SK-N-SH (cell line): ENCODE measurements at regions not wholly inside any gene's neighbourhood (a gene's known extent, or its start where the extent isn't known, plus 50 kb on each side); places are given as distances from the start of the nearest gene placed in this dataset.

Source experiments
- YY1 ChIP-seq: IDR thresholded peaks from 2 replicates; pipeline ENCODE4 v1.4.0; 2012; ENCODE audit warnings: low read depth, mild to moderate bottlenecking
- TF ChIP-seq, protein P1 (sequence below): fragments of 200-600 bp; sonication (generic); IDR thresholded peaks from 2 replicates; pipeline ENCODE4 v1.6.1; 2017; ENCODE audit warnings: antibody characterized with exemption, mild to moderate bottlenecking, moderate library complexity
- TF ChIP-seq, protein P2 (sequence below): IDR thresholded peaks from 2 replicates; pipeline ENCODE4 v1.4.0; 2012; ENCODE audit warnings: low read depth

GRCh38 chr5:118253225-118254061 is 734.9 kb downstream of the DTWD2 start:
- TF ChIP-seq YY1: no peak
- TF ChIP-seq, protein P1, sequence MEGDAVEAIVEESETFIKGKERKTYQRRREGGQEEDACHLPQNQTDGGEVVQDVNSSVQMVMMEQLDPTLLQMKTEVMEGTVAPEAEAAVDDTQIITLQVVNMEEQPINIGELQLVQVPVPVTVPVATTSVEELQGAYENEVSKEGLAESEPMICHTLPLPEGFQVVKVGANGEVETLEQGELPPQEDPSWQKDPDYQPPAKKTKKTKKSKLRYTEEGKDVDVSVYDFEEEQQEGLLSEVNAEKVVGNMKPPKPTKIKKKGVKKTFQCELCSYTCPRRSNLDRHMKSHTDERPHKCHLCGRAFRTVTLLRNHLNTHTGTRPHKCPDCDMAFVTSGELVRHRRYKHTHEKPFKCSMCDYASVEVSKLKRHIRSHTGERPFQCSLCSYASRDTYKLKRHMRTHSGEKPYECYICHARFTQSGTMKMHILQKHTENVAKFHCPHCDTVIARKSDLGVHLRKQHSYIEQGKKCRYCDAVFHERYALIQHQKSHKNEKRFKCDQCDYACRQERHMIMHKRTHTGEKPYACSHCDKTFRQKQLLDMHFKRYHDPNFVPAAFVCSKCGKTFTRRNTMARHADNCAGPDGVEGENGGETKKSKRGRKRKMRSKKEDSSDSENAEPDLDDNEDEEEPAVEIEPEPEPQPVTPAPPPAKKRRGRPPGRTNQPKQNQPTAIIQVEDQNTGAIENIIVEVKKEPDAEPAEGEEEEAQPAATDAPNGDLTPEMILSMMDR: no peak
- TF ChIP-seq, protein P2, sequence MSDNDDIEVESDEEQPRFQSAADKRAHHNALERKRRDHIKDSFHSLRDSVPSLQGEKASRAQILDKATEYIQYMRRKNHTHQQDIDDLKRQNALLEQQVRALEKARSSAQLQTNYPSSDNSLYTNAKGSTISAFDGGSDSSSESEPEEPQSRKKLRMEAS: no peak
